ENCODE measurements at regions not wholly inside any gene's neighbourhood (a gene's known extent, or its start where the extent isn't known, plus 50 kb on each side); places are given as distances from the start of the nearest gene placed in this dataset.

DNA sequence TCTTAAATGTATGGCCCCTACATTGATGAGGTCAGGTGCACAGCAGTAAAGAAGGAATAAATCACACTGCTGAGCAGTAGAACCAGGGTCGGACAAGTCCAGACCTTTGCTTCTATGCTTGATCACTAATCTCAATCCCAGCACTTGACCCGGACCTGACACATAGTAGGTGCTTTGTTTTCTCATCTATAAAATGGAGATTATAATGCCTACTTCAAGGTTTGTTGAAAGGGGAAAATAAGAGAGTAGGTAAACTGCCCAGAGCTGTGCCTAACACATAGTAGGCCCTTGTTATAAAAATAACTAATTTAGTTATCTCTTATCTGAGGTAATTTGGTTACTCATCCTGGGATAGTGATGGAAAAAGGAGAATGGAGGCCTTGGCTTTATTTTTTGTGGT is 125.0 kb downstream of the RXFP2 start:
- ChIA-PET POLR2A (no interaction called here), CTCF (no interaction called here)
- Mint-ChIP-seq H3K36me3 (ENCODE audit: insufficient read depth, unreplicated experiment) (no peaks in the 10 kb centered on the region), H3K27ac (ENCODE audit: low read depth, unreplicated experiment) (no peak overlapping the region), H3K9me3 (ENCODE audit: unreplicated experiment) (no peaks in the 10 kb centered on the region), H3K4me3 (ENCODE audit: unreplicated experiment) (no peak overlapping the region), H3K27me3 (ENCODE audit: insufficient read depth, unreplicated experiment) (no peaks in the 10 kb centered on the region), H3K4me1 (ENCODE audit: insufficient read depth, unreplicated experiment) (no peaks in the 10 kb centered on the region)
- intact Hi-C loops (cut with micrococcal nuclease): no loop called here
- DNase-seq (ENCODE audit: unreplicated experiment): no peak
- TF ChIP-seq, protein P1, sequence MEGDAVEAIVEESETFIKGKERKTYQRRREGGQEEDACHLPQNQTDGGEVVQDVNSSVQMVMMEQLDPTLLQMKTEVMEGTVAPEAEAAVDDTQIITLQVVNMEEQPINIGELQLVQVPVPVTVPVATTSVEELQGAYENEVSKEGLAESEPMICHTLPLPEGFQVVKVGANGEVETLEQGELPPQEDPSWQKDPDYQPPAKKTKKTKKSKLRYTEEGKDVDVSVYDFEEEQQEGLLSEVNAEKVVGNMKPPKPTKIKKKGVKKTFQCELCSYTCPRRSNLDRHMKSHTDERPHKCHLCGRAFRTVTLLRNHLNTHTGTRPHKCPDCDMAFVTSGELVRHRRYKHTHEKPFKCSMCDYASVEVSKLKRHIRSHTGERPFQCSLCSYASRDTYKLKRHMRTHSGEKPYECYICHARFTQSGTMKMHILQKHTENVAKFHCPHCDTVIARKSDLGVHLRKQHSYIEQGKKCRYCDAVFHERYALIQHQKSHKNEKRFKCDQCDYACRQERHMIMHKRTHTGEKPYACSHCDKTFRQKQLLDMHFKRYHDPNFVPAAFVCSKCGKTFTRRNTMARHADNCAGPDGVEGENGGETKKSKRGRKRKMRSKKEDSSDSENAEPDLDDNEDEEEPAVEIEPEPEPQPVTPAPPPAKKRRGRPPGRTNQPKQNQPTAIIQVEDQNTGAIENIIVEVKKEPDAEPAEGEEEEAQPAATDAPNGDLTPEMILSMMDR (IDR thresholded peaks at IDR 0.05; ENCODE audit: unreplicated experiment): no peak
- BruUV-seq (replicated peaks): no TSS peak

DNA sequence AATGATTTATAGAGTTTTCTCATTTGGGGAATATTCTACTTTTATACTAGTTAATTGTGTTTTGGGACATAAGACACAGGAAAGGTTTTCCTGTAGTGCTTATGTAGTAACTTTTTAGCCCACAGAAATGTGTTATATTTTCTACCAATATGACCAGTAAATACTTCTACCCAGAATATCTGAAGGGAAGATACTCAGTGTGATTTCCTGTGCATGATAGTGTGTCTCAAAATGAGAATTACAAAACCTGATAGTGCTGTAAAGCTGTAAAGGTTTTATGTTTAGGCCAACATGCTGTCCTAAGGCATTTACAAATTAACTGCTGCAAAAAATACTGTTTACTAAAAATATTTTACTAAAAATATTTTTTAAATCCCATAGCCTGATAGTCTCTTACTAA is 126.8 kb downstream of the RXFP2 start:
- POLR2A ChIA-PET: no interaction called here
- no TSS peak for BruUV-seq (replicated peaks)
- Mint-ChIP-seq H3K27ac (ENCODE audit: low read depth, unreplicated experiment) (no peak overlapping the region), H3K4me3 (ENCODE audit: unreplicated experiment) (no peak overlapping the region), H3K9me3 (ENCODE audit: unreplicated experiment) (no peaks in the 10 kb centered on the region), H3K4me1 (ENCODE audit: insufficient read depth, unreplicated experiment) (no peaks in the 10 kb centered on the region), H3K36me3 (ENCODE audit: insufficient read depth, unreplicated experiment) (no peaks in the 10 kb centered on the region), H3K27me3 (ENCODE audit: insufficient read depth, unreplicated experiment) (no peaks in the 10 kb centered on the region)
- intact Hi-C loops (cut with micrococcal nuclease): no loop called here
- TF ChIP-seq, protein P1 (IDR thresholded peaks at IDR 0.05; ENCODE audit: unreplicated experiment): no peak
- no peak for DNase-seq (ENCODE audit: unreplicated experiment)
- CTCF ChIA-PET: interaction anchor here (0.6 kb wide), 1 partner anchor 84 kb away, joined by 3 read pairs; no protein-coding TSS in a partner anchor

DNA sequence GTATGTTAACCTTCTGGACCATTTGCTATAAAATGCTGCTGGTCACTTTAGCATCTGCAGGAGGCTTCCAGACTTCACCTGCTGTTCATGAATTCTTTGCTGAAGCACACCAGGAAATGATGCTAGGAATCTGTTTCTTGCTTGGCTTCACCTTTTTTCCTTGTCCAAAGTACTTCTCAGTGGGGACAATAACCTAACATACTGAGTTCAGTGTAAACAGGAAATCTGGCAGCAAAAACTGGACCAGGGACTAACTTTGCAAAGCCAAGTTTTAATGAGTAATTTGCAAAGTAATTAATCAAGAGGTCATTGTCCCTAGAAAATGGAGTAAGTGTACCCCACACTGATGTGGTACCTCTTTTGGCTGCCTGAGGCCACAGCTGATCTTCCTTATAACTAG is 128.4 kb downstream of the RXFP2 start:
- no peaks in the 10 kb centered on the region for H3K36me3 Mint-ChIP-seq (ENCODE audit: insufficient read depth, unreplicated experiment)
- no peaks in the 10 kb centered on the region for H3K4me1 Mint-ChIP-seq (ENCODE audit: insufficient read depth, unreplicated experiment)
- TF ChIP-seq, protein P1 (IDR thresholded peaks at IDR 0.05; ENCODE audit: unreplicated experiment): no peak
- no peaks in the 10 kb centered on the region for H3K27me3 Mint-ChIP-seq (ENCODE audit: insufficient read depth, unreplicated experiment)
- ChIA-PET CTCF (interaction anchor here (0.7 kb wide), 1 partner anchor 8 kb away, joined by 5 read pairs; no protein-coding TSS in a partner anchor), POLR2A (no interaction called here)
- BruUV-seq (replicated peaks): no TSS peak
- H3K4me3 Mint-ChIP-seq (ENCODE audit: unreplicated experiment): no peak overlapping the region
- no peak for DNase-seq (ENCODE audit: unreplicated experiment)
- intact Hi-C loops (cut with micrococcal nuclease): no loop called here
- H3K9me3 Mint-ChIP-seq (ENCODE audit: unreplicated experiment): no peaks in the 10 kb centered on the region
- no peak overlapping the region for H3K27ac Mint-ChIP-seq (ENCODE audit: low read depth, unreplicated experiment)

DNA sequence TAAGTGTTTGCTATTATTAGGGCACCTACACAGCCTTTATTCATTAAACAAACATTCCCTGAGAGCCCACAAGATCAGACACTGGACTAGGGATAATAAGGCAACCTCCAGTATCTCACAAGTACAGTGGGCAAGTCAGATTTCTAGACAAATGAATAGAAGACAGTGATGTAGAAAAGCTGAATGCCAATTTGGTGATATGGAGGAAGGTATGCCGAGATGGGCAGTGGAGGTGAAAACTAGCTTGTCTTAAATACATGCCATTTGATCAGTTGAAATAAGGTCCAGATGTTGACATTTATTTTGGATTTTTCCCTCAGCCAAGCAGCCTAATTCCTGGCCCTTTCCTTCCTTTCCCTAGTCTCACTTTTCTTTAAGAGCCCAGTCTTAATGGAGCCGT is 130.3 kb downstream of the RXFP2 start:
- no peaks in the 10 kb centered on the region for H3K27me3 Mint-ChIP-seq (ENCODE audit: insufficient read depth, unreplicated experiment)
- H3K27ac Mint-ChIP-seq (ENCODE audit: low read depth, unreplicated experiment): no peak overlapping the region
- ChIA-PET POLR2A (interaction anchor here (0.6 kb wide), 1 partner anchor 1109 kb away, joined by 3 read pairs; no protein-coding TSS in a partner anchor), CTCF (interaction anchor here (1.5 kb wide), 1 partner anchor 40 kb away, joined by 6 read pairs; no protein-coding TSS in a partner anchor)
- no peaks in the 10 kb centered on the region for H3K4me1 Mint-ChIP-seq (ENCODE audit: insufficient read depth, unreplicated experiment)
- TF ChIP-seq, protein P1 (IDR thresholded peaks at IDR 0.05; ENCODE audit: unreplicated experiment): no peak
- no peaks in the 10 kb centered on the region for H3K36me3 Mint-ChIP-seq (ENCODE audit: insufficient read depth, unreplicated experiment)
- no peaks in the 10 kb centered on the region for H3K9me3 Mint-ChIP-seq (ENCODE audit: unreplicated experiment)
- intact Hi-C loops (cut with micrococcal nuclease): no loop called here
- no peak overlapping the region for H3K4me3 Mint-ChIP-seq (ENCODE audit: unreplicated experiment)
- DNase-seq (ENCODE audit: unreplicated experiment): no peak
- BruUV-seq (replicated peaks): no TSS peak
